ENCODE measurements at regions not wholly inside any gene's neighbourhood (a gene's known extent, or its start where the extent isn't known, plus 50 kb on each side); places are given as distances from the start of the nearest gene placed in this dataset.

- no peaks in the 10 kb centered on the region for H3K36me3 ChIP-seq (ENCODE audit: control insufficient read depth, insufficient read depth, low read length)
- CTCF ChIA-PET: no interaction called here
Observed at GRCh38 chr12:18946106-18946505, 183.4 kb upstream of the PLEKHA5 start.

More at GRCh38 chr12:18946106-18946505, 183.4 kb upstream of the PLEKHA5 start:
- Histone ChIP-seq H3K4ac (ENCODE audit: low read depth, low read length) (no peak overlapping the region), H2BK20ac (ENCODE audit: low read depth, low read length) (no peak overlapping the region), H3K23ac (ENCODE audit: low read depth, low read length) (no peak overlapping the region), H3K18ac (ENCODE audit: low read depth, low read length) (no peak overlapping the region), H3K79me1 (ENCODE audit: low read depth in 1 of 2, low read length in 2 of 2) (no peaks in the 10 kb centered on the region), H2AFZ (replicated peaks; ENCODE audit: low read length, poor library complexity) (no peak overlapping the region), H2AK5ac (ENCODE audit: low read depth, low read length) (no peak overlapping the region), H3K4me3 (ENCODE audit: insufficient read depth, low read depth, low read length) (no peak overlapping the region), H3K9ac (ENCODE audit: low read depth, low read length) (no peak overlapping the region), H4K20me1 (ENCODE audit: insufficient read depth, low read length) (no peaks in the 10 kb centered on the region), H3K14ac (replicated peaks; ENCODE audit: low read depth, low read length) (no peak overlapping the region), H3K27ac (ENCODE audit: insufficient read depth, low read length) (no peak overlapping the region), H3K9me1 (ENCODE audit: insufficient read depth, low read length) (no peaks in the 10 kb centered on the region), H3K4me1 (ENCODE audit: control insufficient read depth, insufficient read depth, low read length) (no peaks in the 10 kb centered on the region), H3K4me2 (ENCODE audit: low read depth, low read length) (no peak overlapping the region), H4K91ac (ENCODE audit: insufficient read depth, low read depth, low read length) (no peak overlapping the region), H2BK15ac (ENCODE audit: low read depth, low read length) (no peak overlapping the region), H4K5ac (ENCODE audit: low read depth, low read length) (no peak overlapping the region), H2AK9ac (replicated peaks; ENCODE audit: low read depth, low read length, poor library complexity) (no peak overlapping the region), H3K9me3 (ENCODE audit: control insufficient read depth, insufficient read depth, low read length) (no peaks in the 10 kb centered on the region), H4K8ac (ENCODE audit: low read depth in 2 of 2, low read length in 2 of 2) (no peak overlapping the region), H3K27me3 (ENCODE audit: control insufficient read depth, insufficient read depth, low read length) (no peaks in the 10 kb centered on the region), H2BK120ac (ENCODE audit: low read depth, low read length) (no peak overlapping the region), H2BK5ac (ENCODE audit: low read depth, low read length, poor library complexity, severe bottlenecking) (no peak overlapping the region), H3K56ac (ENCODE audit: extremely low read depth, insufficient read depth, low read length) (no peak overlapping the region)
- POLR2A ChIA-PET (ENCODE audit: unreplicated experiment): interaction anchor here (0.6 kb wide), 1 partner anchor 700 kb away, joined by 3 read pairs; no protein-coding TSS in a partner anchor
- in situ Hi-C loops (cut with MboI; ENCODE audit: low sequenced_read_pairs): no loop called here
- dilution Hi-C loops (cut with HindIII; ENCODE audit: low sequenced_read_pairs, unreplicated experiment): no loop called here
- no peak for DNase-seq
- 88% methylated on average over 1 of the region's 5 CpGs; no CpG with 5 or more reads in 1 of the 2 experiments for WGBS, 2 experiments (ENCODE audit: extremely low coverage in 2 of 2, insufficient read length in 1 of 2)
- BruUV-seq (replicated peaks): no TSS peak
- intact Hi-C loops (cut with micrococcal nuclease): no loop called here
- TF ChIP-seq SMC3 (IDR thresholded peaks at IDR 0.05; ENCODE audit: low read depth, low read length) (no peak), RFX5 (IDR thresholded peaks at IDR 0.05; ENCODE audit: low read depth, low read length) (no peak), MAFK (IDR thresholded peaks at IDR 0.05; ENCODE audit: low read depth, low read length) (no peak), POLR2A (IDR thresholded peaks at IDR 0.05; ENCODE audit: low read depth, low read length) (no peak), NFE2L2 (IDR thresholded peaks at IDR 0.05; ENCODE audit: low read depth, low read length) (no peak), RAD21 (IDR thresholded peaks at IDR 0.05; ENCODE audit: low read length) (no peak), MXI1 (IDR thresholded peaks at IDR 0.05; ENCODE audit: borderline replicate concordance, low read depth, low read length) (no peak), MAZ (IDR thresholded peaks at IDR 0.05; ENCODE audit: borderline replicate concordance, low read depth, low read length) (no peak), RCOR1 (IDR thresholded peaks at IDR 0.05; ENCODE audit: insufficient replicate concordance, low read length) (no peak), FOS (IDR thresholded peaks at IDR 0.05; ENCODE audit: low read depth, low read length) (no peak), CEBPB (IDR thresholded peaks at IDR 0.05; ENCODE audit: low read depth, low read length) (no peak), ELK1 (IDR thresholded peaks at IDR 0.05; ENCODE audit: borderline replicate concordance, low read depth, low read length) (no peak)
- TF ChIP-seq, protein P1, sequence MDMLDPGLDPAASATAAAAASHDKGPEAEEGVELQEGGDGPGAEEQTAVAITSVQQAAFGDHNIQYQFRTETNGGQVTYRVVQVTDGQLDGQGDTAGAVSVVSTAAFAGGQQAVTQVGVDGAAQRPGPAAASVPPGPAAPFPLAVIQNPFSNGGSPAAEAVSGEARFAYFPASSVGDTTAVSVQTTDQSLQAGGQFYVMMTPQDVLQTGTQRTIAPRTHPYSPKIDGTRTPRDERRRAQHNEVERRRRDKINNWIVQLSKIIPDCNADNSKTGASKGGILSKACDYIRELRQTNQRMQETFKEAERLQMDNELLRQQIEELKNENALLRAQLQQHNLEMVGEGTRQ (IDR thresholded peaks at IDR 0.05; ENCODE audit: low read depth, low read length): no peak
- ATAC-seq (ENCODE audit: low read depth): no peak

All from IMR-90 (cell line).